Activated T-cell treated with anti-CD3 and anti-CD28 coated beads, Interleukin-2, amount 50 U/mL, for 4 hours (primary cell): ENCODE measurements at regions not wholly inside any gene's neighbourhood (a gene's known extent, or its start where the extent isn't known, plus 50 kb on each side); places are given as distances from the start of the nearest gene placed in this dataset.

ENCODE experiments used
- ATAC-seq, 2 donors: fragments of 200-7000 bp; cut with Tn5 transposase; one replicate each; pipeline ENCODE4 v1.10.0; 2021
- DNase-seq: peaks from one replicate; pipeline ENCODE4 v3.0.0-alpha.2; 2020
- H3K27me3 Mint-ChIP-seq: one replicate; pipeline ENCODE4 v1.8.0; 2021; ENCODE audit warnings: low read depth, mixed read lengths
- H3K36me3 Mint-ChIP-seq: one replicate; pipeline ENCODE4 v1.8.0; 2022; ENCODE audit warnings: mixed read lengths; ENCODE audit not compliant: insufficient read depth
- H3K4me1 Mint-ChIP-seq: one replicate; pipeline ENCODE4 v1.8.0; 2021; ENCODE audit warnings: low read depth, mixed read lengths
- H3K4me3 Mint-ChIP-seq: one replicate; pipeline ENCODE4 v1.8.0; 2021; ENCODE audit warnings: mild to moderate bottlenecking, moderate library complexity, mixed read lengths
- H3K9me3 Mint-ChIP-seq: one replicate; pipeline ENCODE4 v1.8.0; 2021; ENCODE audit warnings: mixed read lengths

- Mint-ChIP-seq H3K36me3 (no peaks in the 10 kb centered on the region), H3K9me3 (no peaks in the 10 kb centered on the region), H3K4me1 (peaks cover 5% of the 10 kb centered on the region), H3K27me3 (peaks cover 1% of the 10 kb centered on the region), H3K4me3 (no peak overlapping the region)
- no peak for ATAC-seq
- no peak for DNase-seq
These were observed 107.4 kb upstream of the DMAC1 start for GRCh38 chr9:7906783-7907550.

GRCh38 chr9:7901621-7902020 lies 102.0 kb upstream of the DMAC1 start:
- ATAC-seq: no peak
- Mint-ChIP-seq H3K4me3 (no peak overlapping the region), H3K9me3 (no peaks in the 10 kb centered on the region), H3K36me3 (no peaks in the 10 kb centered on the region), H3K27me3 (no peaks in the 10 kb centered on the region), H3K4me1 (no peaks in the 10 kb centered on the region)
- no peak for DNase-seq

- Mint-ChIP-seq H3K36me3 (no peaks in the 10 kb centered on the region), H3K9me3 (no peaks in the 10 kb centered on the region), H3K4me1 (no peaks in the 10 kb centered on the region), H3K27me3 (no peaks in the 10 kb centered on the region), H3K4me3 (no peak overlapping the region)
- ATAC-seq (no peak), DNase-seq (no peak)
These were observed 101.0 kb upstream of the DMAC1 start for GRCh38 chr9:7900541-7900940.

DNA sequence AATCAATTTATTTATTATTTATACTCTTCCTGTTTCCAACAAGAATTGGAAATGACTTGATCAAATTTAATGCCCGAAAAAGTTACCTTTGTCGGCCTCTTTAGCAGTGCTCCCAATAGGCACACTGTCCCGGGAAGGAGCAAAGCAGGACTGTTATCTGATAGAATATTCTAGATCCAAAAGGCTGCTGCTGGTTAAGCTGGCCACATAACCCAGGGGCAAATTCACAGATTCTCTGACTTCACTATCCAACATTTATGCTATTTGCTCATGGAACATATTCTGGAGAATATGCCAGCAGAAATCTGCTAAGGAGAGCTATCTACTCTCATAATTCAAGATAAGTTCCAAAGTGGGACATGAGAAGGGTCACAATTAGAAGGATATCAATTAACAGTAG lies 100.2 kb upstream of the DMAC1 start:
- ATAC-seq: no peak
- no peaks in the 10 kb centered on the region for H3K4me1 Mint-ChIP-seq
- H3K9me3 Mint-ChIP-seq: no peaks in the 10 kb centered on the region
- no peaks in the 10 kb centered on the region for H3K36me3 Mint-ChIP-seq
- no peak for DNase-seq
- H3K4me3 Mint-ChIP-seq: no peak overlapping the region
- no peaks in the 10 kb centered on the region for H3K27me3 Mint-ChIP-seq

- Mint-ChIP-seq H3K36me3 (no peaks in the 10 kb centered on the region), H3K27me3 (no peaks in the 10 kb centered on the region), H3K4me3 (no peak overlapping the region), H3K4me1 (no peaks in the 10 kb centered on the region), H3K9me3 (peaks cover 7% of the 10 kb centered on the region)
- DNase-seq (no peak), ATAC-seq (no peak)
These were observed 94.7 kb upstream of the DMAC1 start for GRCh38 chr9:7894231-7894630.

DNA sequence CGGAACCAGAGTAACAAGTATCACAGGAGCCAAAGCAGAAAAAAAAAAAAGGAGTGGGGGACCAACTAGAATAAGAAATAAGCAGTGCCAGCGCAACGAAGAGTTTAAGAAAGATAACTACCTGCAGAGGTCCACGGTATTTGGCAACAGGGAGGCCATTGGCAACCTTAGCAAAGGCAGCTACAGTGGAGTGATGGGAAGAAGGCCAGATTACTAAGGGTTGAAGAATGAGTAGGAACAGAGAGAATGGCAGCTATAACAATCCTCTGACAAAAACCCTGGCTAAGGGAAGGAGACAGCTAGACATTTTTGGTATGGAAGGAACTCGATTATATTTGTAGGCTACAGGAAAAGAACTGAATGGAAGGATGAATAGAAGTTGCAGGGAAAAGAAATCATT lies 93.4 kb upstream of the DMAC1 start:
- Mint-ChIP-seq H3K9me3 (peaks cover 7% of the 10 kb centered on the region), H3K4me3 (no peak overlapping the region), H3K36me3 (no peaks in the 10 kb centered on the region), H3K27me3 (no peaks in the 10 kb centered on the region), H3K4me1 (no peaks in the 10 kb centered on the region)
- ATAC-seq (no peak), DNase-seq (no peak)

DNA sequence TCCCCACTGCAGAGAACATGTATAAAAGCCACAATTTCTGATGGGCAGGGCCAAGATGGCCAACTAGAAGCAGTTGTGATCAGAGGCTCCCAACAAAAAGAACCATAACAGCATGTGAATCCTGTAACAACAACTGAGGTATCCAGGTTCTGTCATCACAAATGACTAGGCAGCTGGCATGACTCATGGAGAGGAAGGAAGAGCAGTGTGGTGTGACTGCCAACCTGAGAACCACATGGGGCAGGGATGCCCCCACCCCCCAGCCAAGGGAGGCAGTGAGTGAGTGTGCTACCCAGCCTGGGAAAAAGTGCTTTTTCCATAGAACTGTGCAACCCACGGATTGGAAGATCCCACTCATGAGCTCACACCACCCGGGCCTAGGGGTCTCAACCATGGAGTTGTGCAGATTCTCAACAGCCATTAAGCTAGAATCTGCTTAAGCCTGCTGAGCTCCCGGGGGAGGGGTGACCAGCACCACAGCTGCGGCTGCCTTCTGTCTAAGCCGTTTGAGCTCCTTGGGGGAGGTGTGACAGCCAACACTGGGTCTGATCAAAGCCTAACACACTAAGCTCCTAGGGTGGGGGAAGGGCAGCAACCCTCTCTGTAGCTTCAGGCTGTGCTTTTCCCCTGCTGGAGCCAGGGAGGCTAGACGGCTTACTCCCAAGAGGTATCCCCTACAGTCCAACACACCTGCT lies 80.1 kb upstream of the DMAC1 start:
- peak; percentile 86 to 94 for ATAC-seq
- H3K27me3 Mint-ChIP-seq: no peaks in the 10 kb centered on the region
- no peak overlapping the region for H3K4me3 Mint-ChIP-seq
- peaks cover 24% of the 10 kb centered on the region for H3K9me3 Mint-ChIP-seq
- peaks cover 5% of the 10 kb centered on the region for H3K4me1 Mint-ChIP-seq
- no peak for DNase-seq
- H3K36me3 Mint-ChIP-seq: peaks cover 4% of the 10 kb centered on the region

- no peaks in the 10 kb centered on the region for H3K4me1 Mint-ChIP-seq
- DNase-seq (no peak), ATAC-seq (no peak)
- H3K36me3 Mint-ChIP-seq: peaks cover 4% of the 10 kb centered on the region
- H3K27me3 Mint-ChIP-seq: no peaks in the 10 kb centered on the region
- peaks cover 9% of the 10 kb centered on the region for H3K9me3 Mint-ChIP-seq
- H3K4me3 Mint-ChIP-seq: no peak overlapping the region
These were observed 72.6 kb upstream of the DMAC1 start for GRCh38 chr9:7871977-7872730.

DNA sequence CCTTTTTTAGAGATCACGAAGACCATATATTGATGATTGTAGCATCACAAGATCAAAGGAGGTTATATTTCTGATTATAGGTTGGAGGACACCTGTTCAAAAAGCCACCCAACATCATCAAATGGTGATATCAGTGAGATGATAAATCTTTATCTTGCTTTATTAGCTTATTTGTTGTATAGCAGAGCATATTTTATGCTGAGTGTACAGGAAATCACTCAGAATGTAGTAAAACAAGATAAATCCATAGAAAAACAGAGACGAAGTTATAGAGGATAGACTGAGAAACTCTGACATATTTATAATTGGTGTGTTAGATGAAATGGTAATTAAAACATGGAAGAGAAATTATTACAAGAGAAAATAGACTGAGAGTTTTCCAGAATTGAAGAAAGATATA lies 69.8 kb upstream of the DMAC1 start:
- ATAC-seq (no peak), DNase-seq (no peak)
- H3K4me1 Mint-ChIP-seq: no peaks in the 10 kb centered on the region
- no peaks in the 10 kb centered on the region for H3K9me3 Mint-ChIP-seq
- H3K36me3 Mint-ChIP-seq: no peaks in the 10 kb centered on the region
- no peak overlapping the region for H3K4me3 Mint-ChIP-seq
- no peaks in the 10 kb centered on the region for H3K27me3 Mint-ChIP-seq

GRCh38 chr9:7862170-7862569 lies 62.6 kb upstream of the DMAC1 start:
- no peak for ATAC-seq
- Mint-ChIP-seq H3K4me3 (no peak overlapping the region), H3K4me1 (no peaks in the 10 kb centered on the region), H3K9me3 (no peaks in the 10 kb centered on the region), H3K36me3 (no peaks in the 10 kb centered on the region), H3K27me3 (peaks cover 2% of the 10 kb centered on the region)
- DNase-seq: no peak

- ATAC-seq: no peak
- no peaks in the 10 kb centered on the region for H3K4me1 Mint-ChIP-seq
These were observed 61.5 kb upstream of the DMAC1 start for GRCh38 chr9:7861086-7861485.

DNA sequence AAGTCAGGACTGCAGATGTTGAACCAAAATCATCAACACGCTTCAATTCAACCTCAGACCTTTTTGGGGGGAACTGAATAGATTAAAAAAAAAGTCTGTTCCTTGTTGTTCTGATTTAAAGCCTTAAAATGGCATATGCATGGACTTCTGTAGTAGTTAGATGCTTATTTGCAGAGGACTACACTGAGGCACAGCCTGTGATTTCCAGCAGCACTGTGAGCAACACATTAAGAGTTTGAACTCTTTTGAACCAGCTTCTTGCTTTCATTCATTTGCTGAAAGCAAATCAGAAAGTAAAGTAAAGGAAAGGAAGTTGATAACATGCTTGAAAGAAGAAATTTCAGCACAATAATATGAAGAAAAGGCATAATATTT lies 60.7 kb upstream of the DMAC1 start:
- no peaks in the 10 kb centered on the region for H3K9me3 Mint-ChIP-seq
- ATAC-seq (no peak), DNase-seq (no peak)
- H3K4me1 Mint-ChIP-seq: no peaks in the 10 kb centered on the region
- H3K27me3 Mint-ChIP-seq: peaks cover 2% of the 10 kb centered on the region
- no peak overlapping the region for H3K4me3 Mint-ChIP-seq
- H3K36me3 Mint-ChIP-seq: no peaks in the 10 kb centered on the region

More at GRCh38 chr9:7861086-7861485, 61.5 kb upstream of the DMAC1 start:
- peaks cover 2% of the 10 kb centered on the region for H3K27me3 Mint-ChIP-seq
- H3K9me3 Mint-ChIP-seq: no peaks in the 10 kb centered on the region
- no peaks in the 10 kb centered on the region for H3K36me3 Mint-ChIP-seq
- no peak for DNase-seq
- no peak overlapping the region for H3K4me3 Mint-ChIP-seq

GRCh38 chr9:7859701-7860334 lies 60.2 kb upstream of the DMAC1 start:
- Mint-ChIP-seq H3K4me3 (no peak overlapping the region), H3K27me3 (peaks cover 2% of the 10 kb centered on the region), H3K4me1 (no peaks in the 10 kb centered on the region), H3K9me3 (no peaks in the 10 kb centered on the region), H3K36me3 (no peaks in the 10 kb centered on the region)
- DNase-seq (no peak), ATAC-seq (no peak)

DNA sequence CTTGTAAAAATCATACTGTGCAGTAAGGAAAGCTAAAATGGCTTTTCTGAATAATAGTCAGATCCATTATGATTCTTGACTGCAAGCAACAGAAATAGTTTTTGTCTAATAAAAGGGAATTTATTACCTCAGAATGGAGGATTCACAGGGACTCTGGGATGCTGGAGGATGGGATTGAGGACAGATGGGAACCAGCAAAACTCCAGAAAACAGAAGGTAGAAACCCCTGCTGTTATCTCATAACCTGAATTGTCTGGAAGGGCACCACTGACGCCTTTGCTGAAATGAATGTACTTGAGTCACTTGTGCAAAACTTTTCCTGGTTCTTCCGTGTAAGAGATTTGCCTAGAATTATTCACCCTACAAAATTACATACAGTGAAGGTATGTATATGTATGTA lies 58.6 kb upstream of the DMAC1 start:
- H3K9me3 Mint-ChIP-seq: no peaks in the 10 kb centered on the region
- no peaks in the 10 kb centered on the region for H3K4me1 Mint-ChIP-seq
- H3K27me3 Mint-ChIP-seq: peaks cover 2% of the 10 kb centered on the region
- no peaks in the 10 kb centered on the region for H3K36me3 Mint-ChIP-seq
- ATAC-seq (no peak), DNase-seq (no peak)
- H3K4me3 Mint-ChIP-seq: no peak overlapping the region
